ENCODE measurements at regions not wholly inside any gene's neighbourhood (a gene's known extent, or its start where the extent isn't known, plus 50 kb on each side); places are given as distances from the start of the nearest gene placed in this dataset.

DNA sequence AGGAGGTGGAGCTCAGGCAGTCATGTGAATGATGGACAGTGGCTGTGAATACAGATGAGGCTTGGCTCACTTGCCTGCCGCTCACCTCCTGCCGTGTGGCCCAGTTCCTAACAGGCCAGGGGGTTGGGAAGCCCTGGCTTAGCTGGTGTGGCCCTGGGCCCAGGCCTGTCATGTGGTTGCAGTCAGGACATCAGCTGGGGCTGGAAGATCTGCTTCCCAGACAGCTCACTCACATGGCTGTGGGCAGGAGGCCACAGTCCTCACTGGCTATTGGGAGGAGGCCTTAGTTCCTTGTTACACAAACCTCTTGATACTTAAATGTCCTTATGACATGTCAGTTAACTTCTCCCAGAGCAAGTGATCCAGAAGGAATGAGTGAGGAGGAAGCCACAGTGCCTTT is 138.8 kb upstream of the CSF3R start:
- ChIA-PET POLR2A (ENCODE audit: unreplicated experiment) (no interaction called here), CTCF (interaction anchor here (0.8 kb wide), 1 partner anchor 9 kb away, joined by 3 read pairs; no protein-coding TSS in a partner anchor)
- Histone ChIP-seq H4K20me1 (ENCODE audit: insufficient read depth, low read length) (no peaks in the 10 kb centered on the region), H2AK5ac (ENCODE audit: low read depth, low read length) (no peak overlapping the region), H3K14ac (replicated peaks; ENCODE audit: low read depth, low read length) (no peak overlapping the region), H2AFZ (replicated peaks; ENCODE audit: low read length, poor library complexity) (no peak overlapping the region), H2BK5ac (ENCODE audit: low read depth, low read length, poor library complexity, severe bottlenecking) (no peak overlapping the region), H3K23ac (ENCODE audit: low read depth, low read length) (no peak overlapping the region), H3K9ac (ENCODE audit: low read depth, low read length) (no peak overlapping the region), H3K4me2 (ENCODE audit: low read depth, low read length) (no peak overlapping the region), H3K18ac (ENCODE audit: low read depth, low read length) (no peak overlapping the region), H3K56ac (ENCODE audit: extremely low read depth, insufficient read depth, low read length) (no peak overlapping the region), H2BK120ac (ENCODE audit: low read depth, low read length) (no peak overlapping the region), H4K5ac (ENCODE audit: low read depth, low read length) (no peak overlapping the region), H3K36me3 (ENCODE audit: control insufficient read depth, insufficient read depth, low read length) (no peaks in the 10 kb centered on the region), H4K91ac (ENCODE audit: insufficient read depth, low read depth, low read length) (no peak overlapping the region), H3K27me3 (ENCODE audit: control insufficient read depth, insufficient read depth, low read length) (no peaks in the 10 kb centered on the region), H3K27ac (ENCODE audit: insufficient read depth, low read length) (no peak overlapping the region), H4K8ac (ENCODE audit: low read depth in 2 of 2, low read length in 2 of 2) (no peak overlapping the region), H2BK15ac (ENCODE audit: low read depth, low read length) (no peak overlapping the region), H2BK20ac (ENCODE audit: low read depth, low read length) (no peak overlapping the region), H3K4ac (ENCODE audit: low read depth, low read length) (no peak overlapping the region), H3K79me1 (ENCODE audit: low read depth in 1 of 2, low read length in 2 of 2) (no peaks in the 10 kb centered on the region), H3K9me3 (ENCODE audit: control insufficient read depth, insufficient read depth, low read length) (no peaks in the 10 kb centered on the region), H3K9me1 (ENCODE audit: insufficient read depth, low read length) (peaks cover 5% of the 10 kb centered on the region; the same call in 1 of the 2 replicates), H3K4me3 (ENCODE audit: insufficient read depth, low read depth, low read length) (no peak overlapping the region), H3K4me1 (ENCODE audit: control insufficient read depth, insufficient read depth, low read length) (no peaks in the 10 kb centered on the region), H2AK9ac (replicated peaks; ENCODE audit: low read depth, low read length, poor library complexity) (no peak overlapping the region)
- TF ChIP-seq, protein P1, sequence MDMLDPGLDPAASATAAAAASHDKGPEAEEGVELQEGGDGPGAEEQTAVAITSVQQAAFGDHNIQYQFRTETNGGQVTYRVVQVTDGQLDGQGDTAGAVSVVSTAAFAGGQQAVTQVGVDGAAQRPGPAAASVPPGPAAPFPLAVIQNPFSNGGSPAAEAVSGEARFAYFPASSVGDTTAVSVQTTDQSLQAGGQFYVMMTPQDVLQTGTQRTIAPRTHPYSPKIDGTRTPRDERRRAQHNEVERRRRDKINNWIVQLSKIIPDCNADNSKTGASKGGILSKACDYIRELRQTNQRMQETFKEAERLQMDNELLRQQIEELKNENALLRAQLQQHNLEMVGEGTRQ (IDR thresholded peaks at IDR 0.05; ENCODE audit: low read depth, low read length) = no peak
- TF ChIP-seq MAFK (IDR thresholded peaks at IDR 0.05; ENCODE audit: low read depth, low read length) (no peak), MXI1 (IDR thresholded peaks at IDR 0.05; ENCODE audit: borderline replicate concordance, low read depth, low read length) (no peak), RCOR1 (IDR thresholded peaks at IDR 0.05; ENCODE audit: insufficient replicate concordance, low read length) (no peak), BHLHE40 (IDR thresholded peaks at IDR 0.05; ENCODE audit: low read depth, low read length) (no peak), FOS (IDR thresholded peaks at IDR 0.05; ENCODE audit: low read depth, low read length) (no peak), CEBPB (IDR thresholded peaks at IDR 0.05; ENCODE audit: low read depth, low read length) (no peak)
- TF ChIP-seq, protein P2, sequence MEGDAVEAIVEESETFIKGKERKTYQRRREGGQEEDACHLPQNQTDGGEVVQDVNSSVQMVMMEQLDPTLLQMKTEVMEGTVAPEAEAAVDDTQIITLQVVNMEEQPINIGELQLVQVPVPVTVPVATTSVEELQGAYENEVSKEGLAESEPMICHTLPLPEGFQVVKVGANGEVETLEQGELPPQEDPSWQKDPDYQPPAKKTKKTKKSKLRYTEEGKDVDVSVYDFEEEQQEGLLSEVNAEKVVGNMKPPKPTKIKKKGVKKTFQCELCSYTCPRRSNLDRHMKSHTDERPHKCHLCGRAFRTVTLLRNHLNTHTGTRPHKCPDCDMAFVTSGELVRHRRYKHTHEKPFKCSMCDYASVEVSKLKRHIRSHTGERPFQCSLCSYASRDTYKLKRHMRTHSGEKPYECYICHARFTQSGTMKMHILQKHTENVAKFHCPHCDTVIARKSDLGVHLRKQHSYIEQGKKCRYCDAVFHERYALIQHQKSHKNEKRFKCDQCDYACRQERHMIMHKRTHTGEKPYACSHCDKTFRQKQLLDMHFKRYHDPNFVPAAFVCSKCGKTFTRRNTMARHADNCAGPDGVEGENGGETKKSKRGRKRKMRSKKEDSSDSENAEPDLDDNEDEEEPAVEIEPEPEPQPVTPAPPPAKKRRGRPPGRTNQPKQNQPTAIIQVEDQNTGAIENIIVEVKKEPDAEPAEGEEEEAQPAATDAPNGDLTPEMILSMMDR (conservative IDR thresholded peaks at IDR 0.05; ENCODE audit: low read depth, low read length) = no peak
- TF ChIP-seq, protein P3, sequence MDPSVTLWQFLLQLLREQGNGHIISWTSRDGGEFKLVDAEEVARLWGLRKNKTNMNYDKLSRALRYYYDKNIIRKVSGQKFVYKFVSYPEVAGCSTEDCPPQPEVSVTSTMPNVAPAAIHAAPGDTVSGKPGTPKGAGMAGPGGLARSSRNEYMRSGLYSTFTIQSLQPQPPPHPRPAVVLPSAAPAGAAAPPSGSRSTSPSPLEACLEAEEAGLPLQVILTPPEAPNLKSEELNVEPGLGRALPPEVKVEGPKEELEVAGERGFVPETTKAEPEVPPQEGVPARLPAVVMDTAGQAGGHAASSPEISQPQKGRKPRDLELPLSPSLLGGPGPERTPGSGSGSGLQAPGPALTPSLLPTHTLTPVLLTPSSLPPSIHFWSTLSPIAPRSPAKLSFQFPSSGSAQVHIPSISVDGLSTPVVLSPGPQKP (IDR thresholded peaks at IDR 0.05; ENCODE audit: borderline replicate concordance, low read depth, low read length) = no peak
- in situ Hi-C loops (cut with MboI; ENCODE audit: low sequenced_read_pairs) = no loop called here
- intact Hi-C loops (cut with micrococcal nuclease) = no loop called here
- no peak for DNase-seq
- no peak for ATAC-seq (ENCODE audit: low read depth)
- dilution Hi-C loops (cut with HindIII; ENCODE audit: low sequenced_read_pairs, unreplicated experiment) = no loop called here
- no CpG with 5 or more reads among the region's 2 CpGs for WGBS, 2 experiments (ENCODE audit: extremely low coverage in 2 of 2, insufficient read length in 1 of 2)
- no TSS peak for BruUV-seq (replicated peaks)

Data from IMR-90 (cell line).